ENCODE measurements at regions not wholly inside any gene's neighbourhood (a gene's known extent, or its start where the extent isn't known, plus 50 kb on each side); places are given as distances from the start of the nearest gene placed in this dataset.

DNA sequence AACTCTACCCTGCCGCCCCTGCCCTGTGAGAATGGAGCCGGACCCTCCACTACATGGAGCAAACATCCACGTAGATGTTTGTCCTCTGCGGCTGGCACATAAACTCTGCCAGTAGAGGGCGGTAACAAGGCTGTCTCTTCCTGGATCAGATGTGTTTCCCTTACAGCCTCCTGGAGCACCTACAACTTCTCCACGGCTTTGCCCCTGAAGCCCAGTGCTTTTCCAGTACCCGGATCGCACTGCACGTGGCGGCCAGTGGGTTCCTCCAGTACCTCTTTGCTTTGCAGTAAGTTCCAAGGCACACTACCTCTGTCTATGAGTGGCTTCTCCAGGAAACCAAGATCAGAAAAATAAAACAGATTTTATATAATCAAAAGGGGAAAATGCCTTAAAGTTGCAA, 651.3 kb downstream of the DCDC2C start (continued):
- TF ChIP-seq YEATS2 (CRISPR knock-in tag; IDR thresholded peaks at IDR 0.05; ENCODE audit: borderline replicate concordance) (no peak), SMC3 (IDR thresholded peaks at IDR 0.05; ENCODE audit: low read length) (peak; percentile 66; the same call in 1 of the 2 replicates), BRD4 (CRISPR knock-in tag; IDR thresholded peaks at IDR 0.05) (no peak), STAG1 (CRISPR knock-in tag; IDR thresholded peaks at IDR 0.05) (peak; percentile 57), EHMT2 (IDR thresholded peaks at IDR 0.05; ENCODE audit: borderline replicate concordance, low read depth, low read length) (no peak), DMAP1 (CRISPR knock-in tag; IDR thresholded peaks at IDR 0.05) (no peak), ZFP82 (CRISPR knock-in tag; IDR thresholded peaks at IDR 0.05; ENCODE audit: borderline replicate concordance) (no peak), ZNF616 (CRISPR knock-in tag; IDR thresholded peaks at IDR 0.05; ENCODE audit: low read depth) (no peak), IRF9 (CRISPR knock-in tag; IDR thresholded peaks at IDR 0.05; ENCODE audit: borderline replicate concordance) (no peak), ZFP36 (IDR thresholded peaks at IDR 0.05; ENCODE audit: borderline replicate concordance, low read depth, low read length, partially characterized antibody) (no peak), KDM2A (CRISPR knock-in tag; IDR thresholded peaks at IDR 0.05; ENCODE audit: borderline replicate concordance, low read depth) (no peak), SAP130 (CRISPR knock-in tag; IDR thresholded peaks at IDR 0.05; ENCODE audit: low read depth) (no peak), ZNF777 (CRISPR knock-in tag; IDR thresholded peaks at IDR 0.05) (no peak), ZNF619 (CRISPR knock-in tag; IDR thresholded peaks at IDR 0.05) (no peak)
- TF ChIP-seq, protein P1, sequence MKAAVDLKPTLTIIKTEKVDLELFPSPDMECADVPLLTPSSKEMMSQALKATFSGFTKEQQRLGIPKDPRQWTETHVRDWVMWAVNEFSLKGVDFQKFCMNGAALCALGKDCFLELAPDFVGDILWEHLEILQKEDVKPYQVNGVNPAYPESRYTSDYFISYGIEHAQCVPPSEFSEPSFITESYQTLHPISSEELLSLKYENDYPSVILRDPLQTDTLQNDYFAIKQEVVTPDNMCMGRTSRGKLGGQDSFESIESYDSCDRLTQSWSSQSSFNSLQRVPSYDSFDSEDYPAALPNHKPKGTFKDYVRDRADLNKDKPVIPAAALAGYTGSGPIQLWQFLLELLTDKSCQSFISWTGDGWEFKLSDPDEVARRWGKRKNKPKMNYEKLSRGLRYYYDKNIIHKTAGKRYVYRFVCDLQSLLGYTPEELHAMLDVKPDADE (CRISPR knock-in tag; IDR thresholded peaks at IDR 0.05): no peak
- TF ChIP-seq, protein P2, sequence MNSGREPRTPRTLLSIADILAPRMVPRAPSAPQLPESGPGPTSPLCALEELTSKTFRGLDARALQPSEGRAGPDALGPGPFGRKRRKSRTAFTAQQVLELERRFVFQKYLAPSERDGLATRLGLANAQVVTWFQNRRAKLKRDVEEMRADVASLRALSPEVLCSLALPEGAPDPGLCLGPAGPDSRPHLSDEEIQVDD (CRISPR knock-in tag; IDR thresholded peaks at IDR 0.05; ENCODE audit: borderline replicate concordance): no peak
- TF ChIP-seq, protein P3, sequence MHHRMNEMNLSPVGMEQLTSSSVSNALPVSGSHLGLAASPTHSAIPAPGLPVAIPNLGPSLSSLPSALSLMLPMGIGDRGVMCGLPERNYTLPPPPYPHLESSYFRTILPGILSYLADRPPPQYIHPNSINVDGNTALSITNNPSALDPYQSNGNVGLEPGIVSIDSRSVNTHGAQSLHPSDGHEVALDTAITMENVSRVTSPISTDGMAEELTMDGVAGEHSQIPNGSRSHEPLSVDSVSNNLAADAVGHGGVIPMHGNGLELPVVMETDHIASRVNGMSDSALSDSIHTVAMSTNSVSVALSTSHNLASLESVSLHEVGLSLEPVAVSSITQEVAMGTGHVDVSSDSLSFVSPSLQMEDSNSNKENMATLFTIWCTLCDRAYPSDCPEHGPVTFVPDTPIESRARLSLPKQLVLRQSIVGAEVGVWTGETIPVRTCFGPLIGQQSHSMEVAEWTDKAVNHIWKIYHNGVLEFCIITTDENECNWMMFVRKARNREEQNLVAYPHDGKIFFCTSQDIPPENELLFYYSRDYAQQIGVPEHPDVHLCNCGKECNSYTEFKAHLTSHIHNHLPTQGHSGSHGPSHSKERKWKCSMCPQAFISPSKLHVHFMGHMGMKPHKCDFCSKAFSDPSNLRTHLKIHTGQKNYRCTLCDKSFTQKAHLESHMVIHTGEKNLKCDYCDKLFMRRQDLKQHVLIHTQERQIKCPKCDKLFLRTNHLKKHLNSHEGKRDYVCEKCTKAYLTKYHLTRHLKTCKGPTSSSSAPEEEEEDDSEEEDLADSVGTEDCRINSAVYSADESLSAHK (CRISPR knock-in tag; IDR thresholded peaks at IDR 0.05; ENCODE audit: borderline replicate concordance): no peak
